ENCODE measurements at regions not wholly inside any gene's neighbourhood (a gene's known extent, or its start where the extent isn't known, plus 50 kb on each side); places are given as distances from the start of the nearest gene placed in this dataset.

DNA sequence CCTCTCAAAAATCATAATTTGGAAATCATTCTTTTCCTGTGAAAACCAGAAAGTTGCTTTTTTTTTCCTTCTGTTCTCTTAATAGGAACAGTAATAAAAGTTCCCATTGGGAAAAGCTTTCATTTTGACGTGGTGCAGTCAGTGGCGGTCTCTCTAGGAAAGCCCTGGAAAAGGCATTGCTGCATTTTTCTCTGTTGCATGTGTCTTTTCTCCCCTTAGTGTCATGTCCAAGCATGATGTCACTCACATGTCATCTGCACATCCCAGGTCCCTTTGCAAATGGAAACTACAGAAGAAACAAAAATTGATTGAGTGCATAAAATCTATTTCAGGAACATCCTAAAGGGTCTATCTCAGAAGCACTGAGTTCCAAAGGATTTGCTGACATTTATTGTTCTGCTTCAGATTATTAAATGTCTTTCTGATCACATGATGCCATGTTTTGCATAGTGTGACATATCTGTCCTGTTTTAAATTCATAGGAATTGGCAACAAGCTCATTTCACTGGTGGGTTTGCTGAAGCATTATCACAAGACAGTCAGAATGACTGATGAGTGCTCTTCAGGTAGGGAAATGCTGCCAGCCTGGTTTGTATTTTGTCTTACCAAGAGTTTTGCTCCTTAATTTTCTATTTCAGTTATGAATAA lies 208.7 kb downstream of the SOX4 start:
- CTCF ChIA-PET: interaction anchor here (1.0 kb wide), 1 partner anchor 30 kb away, joined by 3 read pairs; no protein-coding TSS in a partner anchor
- TF ChIP-seq, protein P1, sequence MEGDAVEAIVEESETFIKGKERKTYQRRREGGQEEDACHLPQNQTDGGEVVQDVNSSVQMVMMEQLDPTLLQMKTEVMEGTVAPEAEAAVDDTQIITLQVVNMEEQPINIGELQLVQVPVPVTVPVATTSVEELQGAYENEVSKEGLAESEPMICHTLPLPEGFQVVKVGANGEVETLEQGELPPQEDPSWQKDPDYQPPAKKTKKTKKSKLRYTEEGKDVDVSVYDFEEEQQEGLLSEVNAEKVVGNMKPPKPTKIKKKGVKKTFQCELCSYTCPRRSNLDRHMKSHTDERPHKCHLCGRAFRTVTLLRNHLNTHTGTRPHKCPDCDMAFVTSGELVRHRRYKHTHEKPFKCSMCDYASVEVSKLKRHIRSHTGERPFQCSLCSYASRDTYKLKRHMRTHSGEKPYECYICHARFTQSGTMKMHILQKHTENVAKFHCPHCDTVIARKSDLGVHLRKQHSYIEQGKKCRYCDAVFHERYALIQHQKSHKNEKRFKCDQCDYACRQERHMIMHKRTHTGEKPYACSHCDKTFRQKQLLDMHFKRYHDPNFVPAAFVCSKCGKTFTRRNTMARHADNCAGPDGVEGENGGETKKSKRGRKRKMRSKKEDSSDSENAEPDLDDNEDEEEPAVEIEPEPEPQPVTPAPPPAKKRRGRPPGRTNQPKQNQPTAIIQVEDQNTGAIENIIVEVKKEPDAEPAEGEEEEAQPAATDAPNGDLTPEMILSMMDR (IDR thresholded peaks at IDR 0.05; ENCODE audit: insufficient read depth, low read depth, low read length): no peak
- DNase-seq (ENCODE audit: low read depth): no peak
- Histone ChIP-seq H3K4me3 (ENCODE audit: low read depth, low read length) (no peak overlapping the region), H3K27me3 (ENCODE audit: control insufficient read depth, insufficient read depth, low read length) (no peaks in the 10 kb centered on the region), H3K36me3 (ENCODE audit: control insufficient read depth, insufficient read depth, low read length) (no peaks in the 10 kb centered on the region)
- POLR2A ChIA-PET: no interaction called here

- Histone ChIP-seq H3K36me3 (ENCODE audit: control insufficient read depth, insufficient read depth, low read length) (no peaks in the 10 kb centered on the region), H3K27me3 (ENCODE audit: control insufficient read depth, insufficient read depth, low read length) (no peaks in the 10 kb centered on the region), H3K4me3 (ENCODE audit: low read depth, low read length) (no peak overlapping the region)
- CTCF ChIA-PET: no interaction called here
- POLR2A ChIA-PET: interaction anchor here (0.6 kb wide), 1 partner anchor 1077 kb away, joined by 5 read pairs; no protein-coding TSS in a partner anchor
- TF ChIP-seq, protein P1 (IDR thresholded peaks at IDR 0.05; ENCODE audit: insufficient read depth, low read depth, low read length): no peak
- DNase-seq (ENCODE audit: low read depth): no peak
These were observed 211.5 kb downstream of the SOX4 start for GRCh38 chr6:21804941-21805610.

GRCh38 chr6:21807299-21808044 lies 213.9 kb downstream of the SOX4 start:
- ChIA-PET POLR2A (no interaction called here), CTCF (interaction anchor here (0.9 to 1.0 kb wide), 2 partner anchors 8 to 12 kb away, joined by 3 read pairs; no protein-coding TSS in a partner anchor)
- TF ChIP-seq, protein P1 (IDR thresholded peaks at IDR 0.05; ENCODE audit: insufficient read depth, low read depth, low read length): no peak
- Histone ChIP-seq H3K27me3 (ENCODE audit: control insufficient read depth, insufficient read depth, low read length) (no peaks in the 10 kb centered on the region), H3K4me3 (ENCODE audit: low read depth, low read length) (no peak overlapping the region), H3K36me3 (ENCODE audit: control insufficient read depth, insufficient read depth, low read length) (no peaks in the 10 kb centered on the region)
- DNase-seq (ENCODE audit: low read depth): no peak

DNA sequence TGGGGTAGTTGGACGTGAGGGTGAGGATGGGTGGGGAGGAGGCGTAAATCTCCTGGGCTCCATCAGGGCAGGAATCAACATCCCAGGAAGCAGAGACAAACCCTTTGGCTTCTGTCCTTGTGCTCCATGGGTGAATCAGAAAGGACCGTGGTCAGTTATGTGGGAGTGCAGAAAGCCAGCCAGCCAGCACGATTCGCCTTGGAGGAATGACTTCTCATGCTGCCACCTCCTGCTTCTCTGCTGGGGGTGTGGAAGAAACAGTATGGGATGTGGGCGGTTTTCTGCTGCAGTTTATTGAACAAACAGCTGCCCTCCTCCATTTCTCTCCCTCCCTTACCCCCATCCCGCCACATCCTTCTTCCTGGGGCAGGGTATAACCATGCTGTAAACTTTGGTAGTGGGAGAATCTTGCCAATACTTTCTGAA lies 214.5 kb downstream of the SOX4 start:
- H3K27me3 ChIP-seq (ENCODE audit: control insufficient read depth, insufficient read depth, low read length): no peaks in the 10 kb centered on the region
- no peak overlapping the region for H3K4me3 ChIP-seq (ENCODE audit: low read depth, low read length)
- ChIA-PET POLR2A (no interaction called here), CTCF (interaction anchor here (0.9 to 1.0 kb wide), 2 partner anchors 8 to 11 kb away, joined by 3 read pairs; no protein-coding TSS in a partner anchor)
- peak; percentile 29 for DNase-seq (ENCODE audit: low read depth)
- TF ChIP-seq, protein P1 (IDR thresholded peaks at IDR 0.05; ENCODE audit: insufficient read depth, low read depth, low read length): no peak
- no peaks in the 10 kb centered on the region for H3K36me3 ChIP-seq (ENCODE audit: control insufficient read depth, insufficient read depth, low read length)
